Hindlimb muscle (tissue), 1 donor: ENCODE measurements at regions not wholly inside any gene's neighbourhood (a gene's known extent, or its start where the extent isn't known, plus 50 kb on each side); places are given as distances from the start of the nearest gene placed in this dataset.

Experiments used
- DNase-seq: peaks from one replicate; pipeline ENCODE4 v3.0.0-alpha.2; 2013

DNA sequence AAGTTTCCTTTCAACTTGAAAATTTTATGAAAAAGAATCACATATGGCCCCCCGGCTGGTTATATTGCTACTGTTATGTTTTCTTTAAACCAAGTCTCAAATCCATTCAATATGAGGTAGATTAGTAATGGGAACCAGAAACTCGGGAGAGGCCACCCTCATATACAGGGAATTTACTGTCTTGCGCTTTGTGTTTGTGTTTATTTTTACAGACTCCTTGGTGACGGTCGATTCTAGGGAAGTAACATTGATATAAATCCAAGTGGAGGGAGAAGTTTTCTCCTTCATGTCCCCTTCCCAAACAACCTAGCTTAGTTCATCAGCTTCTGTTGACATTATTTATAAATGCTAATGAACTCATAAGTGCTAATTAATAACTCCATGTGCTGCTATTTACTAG, 163.5 kb upstream of the LMO4 start:
- DNase-seq: peak; percentile 57

DNA sequence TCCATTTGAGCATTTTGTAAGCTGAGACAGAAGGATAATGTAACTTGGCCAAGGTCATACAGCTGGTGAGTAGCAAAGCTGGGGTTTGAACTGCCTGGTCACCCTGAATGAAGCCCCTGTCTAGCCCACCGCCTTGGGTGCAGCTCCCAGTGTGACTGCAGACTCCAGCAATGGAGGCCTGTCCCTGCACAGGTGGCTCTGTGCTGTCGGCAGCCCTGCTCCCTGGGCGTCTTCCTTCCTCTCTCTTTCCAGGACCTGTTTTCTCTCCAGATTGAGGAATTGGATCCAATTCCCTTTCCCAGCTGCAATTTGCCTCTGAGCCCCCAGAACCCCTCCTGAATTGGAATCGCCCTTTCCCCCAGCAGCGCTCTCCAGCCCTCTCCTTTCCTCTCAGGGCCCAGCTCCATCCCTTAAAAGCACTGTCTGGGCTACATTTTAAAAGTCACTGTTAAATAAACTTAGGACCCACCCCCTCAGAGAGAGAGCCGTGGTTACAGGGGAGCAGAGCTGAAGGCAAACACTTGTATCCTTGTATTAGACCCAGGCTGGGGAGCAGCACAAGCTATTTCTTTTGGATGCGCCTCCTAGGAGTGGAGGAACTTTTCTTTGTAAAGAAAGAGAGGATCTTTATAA, 161.4 kb upstream of the LMO4 start:
- peak; percentile 41 for DNase-seq

GRCh38 chr1:87167848-87168525, 160.7 kb upstream of the LMO4 start:
- no peak for DNase-seq

DNA sequence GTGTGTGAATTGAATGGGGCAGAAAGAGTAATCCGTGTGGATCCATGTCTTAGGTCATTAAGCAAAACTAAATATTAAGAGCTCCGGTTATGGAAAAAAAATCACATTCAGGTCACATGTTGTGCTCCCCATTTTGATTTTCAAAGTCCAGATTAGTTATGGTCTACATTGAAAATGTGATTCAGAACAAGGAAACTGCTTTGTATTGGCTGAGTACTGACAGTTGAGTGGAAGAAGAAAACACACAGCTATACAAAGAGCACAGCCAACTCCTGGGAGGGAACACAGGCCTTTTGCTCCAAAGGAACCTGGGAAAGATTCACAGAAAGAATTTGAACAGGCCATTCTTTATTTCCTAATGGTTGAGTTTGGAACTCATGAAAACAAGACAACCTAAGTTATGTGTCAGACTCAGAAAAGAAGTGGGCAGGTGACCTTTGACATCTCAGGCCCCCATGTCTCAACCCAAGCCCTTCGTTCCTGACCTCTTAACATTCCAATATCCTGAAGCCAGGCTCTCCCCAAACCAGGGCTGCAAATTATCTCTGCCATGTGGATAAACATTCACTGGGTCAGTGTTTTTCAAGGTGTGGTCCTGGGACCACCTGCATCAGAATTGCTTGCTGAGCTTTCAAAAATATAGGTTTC, 159.3 kb upstream of the LMO4 start:
- no peak for DNase-seq

DNA sequence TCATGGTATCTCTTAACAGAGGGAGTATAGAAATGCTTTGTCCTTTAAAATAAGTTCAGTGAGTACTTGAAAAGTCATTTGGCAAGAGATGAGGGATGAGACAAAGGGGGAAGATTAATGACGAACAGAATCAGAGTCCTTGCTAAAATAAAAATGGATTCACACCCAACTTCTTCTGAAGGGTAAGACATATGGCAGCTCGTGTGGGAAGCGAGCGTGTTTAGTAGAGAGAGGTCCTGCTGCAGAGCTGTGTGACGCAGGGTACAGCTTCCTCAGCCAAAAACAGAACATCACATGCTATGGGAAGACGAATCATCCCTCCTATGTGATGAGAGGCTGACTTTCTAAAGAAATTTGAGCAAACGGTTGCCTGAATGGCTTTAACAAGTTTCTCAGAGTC, 158.5 kb upstream of the LMO4 start:
- DNase-seq: no peak

DNA sequence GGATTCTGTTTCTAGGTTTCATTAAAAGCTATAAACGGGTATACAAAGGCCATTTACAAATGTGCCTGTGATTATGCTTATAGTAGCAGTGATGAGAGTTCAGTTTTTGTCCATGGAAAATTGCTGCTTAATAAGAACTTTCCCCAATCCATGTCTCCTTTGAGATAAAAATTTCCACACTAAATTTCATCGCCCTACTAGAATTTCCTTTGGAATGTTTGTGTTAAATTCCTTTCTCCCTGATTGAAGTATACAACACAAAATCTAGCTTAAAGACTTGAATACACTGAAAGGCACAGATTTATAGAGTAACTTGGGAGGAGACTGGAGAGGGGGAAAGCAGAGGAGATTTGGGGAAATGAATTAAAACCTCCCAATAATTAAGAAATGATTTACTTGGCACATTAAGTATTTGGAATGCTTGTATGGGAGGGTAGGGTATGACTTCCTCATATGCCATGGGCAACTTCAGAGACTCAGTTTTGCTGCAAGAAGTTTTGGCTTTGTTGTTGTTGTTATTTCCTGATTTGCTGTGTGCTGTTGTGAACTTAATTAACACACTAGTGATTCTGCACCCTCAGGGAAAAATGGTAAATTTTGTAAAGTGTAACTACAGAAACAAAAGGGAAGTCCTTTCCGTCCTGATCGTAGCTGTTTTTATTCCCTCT, 157.6 kb upstream of the LMO4 start:
- DNase-seq: no peak

- DNase-seq: no peak
Observed at GRCh38 chr1:87173231-87173630, 155.4 kb upstream of the LMO4 start.

GRCh38 chr1:87174724-87175245, 153.9 kb upstream of the LMO4 start:
- DNase-seq: no peak

GRCh38 chr1:87176087-87176486, 152.6 kb upstream of the LMO4 start:
- no peak for DNase-seq

DNA sequence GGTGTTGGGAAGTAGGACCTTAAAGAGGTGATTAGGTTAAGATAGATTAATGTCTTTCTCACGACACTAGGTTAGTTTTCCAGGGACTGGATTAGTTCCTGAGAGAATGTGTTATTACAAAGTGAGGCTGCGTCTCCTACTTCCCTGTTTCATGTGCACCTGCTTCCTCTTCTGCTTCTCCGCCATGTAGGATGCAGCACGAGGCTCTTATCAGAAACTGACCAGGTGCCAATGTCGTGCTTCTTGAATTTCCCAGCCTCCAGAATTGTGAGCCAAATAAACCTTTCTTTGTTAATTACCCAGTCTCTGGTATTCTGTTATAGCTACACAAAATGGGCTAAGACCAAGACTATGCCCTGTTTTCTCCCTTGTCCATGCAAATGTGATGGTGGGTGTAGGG, 152.2 kb upstream of the LMO4 start:
- no peak for DNase-seq

DNA sequence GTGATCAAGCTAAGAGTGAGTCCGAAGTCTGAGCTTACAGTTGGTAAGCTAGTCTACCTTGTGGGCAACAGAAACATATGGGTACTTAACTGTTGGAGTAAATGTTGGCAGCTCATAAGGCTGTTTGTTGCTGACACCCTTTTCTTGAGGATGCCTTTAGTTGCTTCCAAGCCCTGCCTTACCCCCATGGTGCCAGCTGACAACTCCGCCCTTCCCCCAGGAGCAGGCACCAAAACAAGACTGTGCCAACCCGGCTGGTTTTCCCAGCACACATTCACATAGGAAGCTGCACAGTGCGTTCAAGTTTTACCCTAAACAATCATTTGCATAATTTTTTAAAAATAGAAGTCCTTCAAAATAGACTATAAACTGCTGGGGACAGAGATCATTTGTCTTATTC, 150.2 kb upstream of the LMO4 start:
- no peak for DNase-seq

- no peak for DNase-seq
Observed at GRCh38 chr1:87179076-87179810, 149.4 kb upstream of the LMO4 start.

DNA sequence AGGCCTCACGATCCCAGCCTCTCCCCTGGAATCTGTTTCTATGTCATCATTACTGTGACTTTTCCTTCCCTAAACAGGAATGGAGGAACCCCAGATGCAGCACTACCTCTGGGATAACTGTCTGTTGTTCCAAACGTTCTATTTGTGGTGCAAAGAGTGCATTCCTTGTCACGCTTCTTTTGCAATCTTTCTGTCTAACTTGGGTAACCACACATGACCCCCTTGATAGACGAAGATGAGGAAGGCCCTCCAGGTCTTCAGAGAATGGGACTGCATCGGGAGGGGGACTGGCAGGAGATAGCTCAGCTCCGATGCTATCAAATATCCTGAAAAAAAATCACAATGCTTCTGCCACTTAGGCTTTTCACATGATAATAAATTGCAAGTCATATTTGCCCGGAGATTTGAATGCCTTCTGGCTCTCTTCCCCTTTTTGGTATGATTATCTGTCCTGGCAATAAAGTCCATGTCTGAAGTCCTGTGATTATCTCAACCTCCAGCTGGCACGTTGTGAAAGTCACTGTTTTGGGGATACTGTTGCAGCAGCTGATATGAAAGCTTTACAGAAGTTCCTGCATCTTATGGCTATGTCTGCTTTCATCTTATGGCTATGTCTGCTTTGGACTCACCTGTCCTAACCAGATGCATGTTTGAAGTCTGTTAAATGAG, 148.7 kb upstream of the LMO4 start:
- DNase-seq: no peak

GRCh38 chr1:87180682-87181081, 148.0 kb upstream of the LMO4 start:
- DNase-seq: no peak

DNA sequence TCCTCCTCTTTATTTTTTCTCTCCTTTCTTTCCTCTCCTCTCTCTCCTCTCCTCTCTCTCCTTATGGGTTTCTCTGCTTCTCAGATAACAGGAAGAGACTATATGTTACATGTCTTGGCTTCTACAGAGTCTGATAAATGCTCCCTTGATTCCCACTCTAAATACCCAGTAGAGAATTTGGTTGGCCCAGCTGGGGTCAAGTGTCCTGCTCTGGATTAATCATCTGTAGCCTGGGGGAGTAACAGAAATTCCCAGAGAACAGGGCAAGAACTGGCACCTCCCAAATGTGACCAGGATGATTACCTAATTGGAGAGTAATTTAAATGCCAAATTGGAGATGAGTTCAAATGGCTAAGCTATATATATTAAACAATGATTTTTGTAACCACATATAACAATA, 146.1 kb upstream of the LMO4 start:
- no peak for DNase-seq

DNA sequence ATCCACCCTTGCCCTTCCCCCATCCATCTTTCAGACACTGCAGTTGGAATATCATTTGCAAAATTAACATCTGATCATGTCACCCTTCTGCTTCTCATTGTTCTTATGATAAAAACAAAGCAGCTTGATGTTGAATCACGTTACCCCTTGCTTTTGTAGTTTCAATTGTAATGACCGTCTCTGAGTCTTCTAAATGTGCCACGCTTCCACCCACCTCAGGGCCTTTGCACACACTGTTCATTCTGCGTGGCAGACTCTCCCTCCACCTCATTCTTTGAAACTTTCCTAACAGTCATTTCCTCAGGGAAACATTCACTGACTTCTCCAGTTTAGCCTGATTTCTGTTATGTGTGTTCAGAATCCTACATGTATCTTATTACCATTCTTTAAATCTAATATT, 143.6 kb upstream of the LMO4 start:
- DNase-seq: no peak

DNA sequence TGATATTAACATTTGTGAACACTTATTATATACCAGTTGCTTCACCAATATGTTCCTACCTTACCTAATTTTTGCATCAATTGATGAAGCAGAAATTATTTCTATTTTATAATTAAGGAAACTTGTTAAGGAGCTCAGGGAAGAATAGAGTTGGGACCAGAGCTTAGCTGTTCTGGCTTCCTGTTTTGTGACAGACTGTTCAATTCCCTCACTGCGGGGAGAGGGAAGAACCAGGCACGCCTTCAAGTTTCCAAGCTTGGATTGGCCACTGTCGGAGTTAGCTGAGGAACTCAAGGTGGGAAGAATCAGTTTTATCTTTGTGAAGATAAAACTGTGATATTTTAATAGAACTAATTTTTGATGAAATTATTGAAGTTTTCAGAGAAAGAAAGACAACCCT, 142.3 kb upstream of the LMO4 start:
- no peak for DNase-seq

DNA sequence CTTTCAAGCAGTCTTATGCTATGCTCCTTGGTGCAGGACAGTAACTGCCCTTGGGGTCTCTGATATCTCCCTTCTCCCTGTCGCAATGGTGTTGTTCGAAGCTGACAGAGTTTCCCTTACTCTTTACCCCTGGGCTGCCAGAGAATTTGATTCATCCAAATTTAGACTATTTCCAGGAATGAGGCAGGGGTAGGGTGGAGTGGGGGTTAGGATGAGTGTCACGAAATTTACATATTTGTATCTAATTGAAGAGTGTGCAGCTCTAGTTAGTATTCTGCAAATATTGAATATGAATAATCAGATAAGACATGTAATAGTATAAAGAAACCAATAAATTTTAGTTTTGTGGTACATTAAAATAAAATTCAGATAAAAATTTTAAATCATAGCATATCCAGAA, 140.0 kb upstream of the LMO4 start:
- DNase-seq: no peak

DNA sequence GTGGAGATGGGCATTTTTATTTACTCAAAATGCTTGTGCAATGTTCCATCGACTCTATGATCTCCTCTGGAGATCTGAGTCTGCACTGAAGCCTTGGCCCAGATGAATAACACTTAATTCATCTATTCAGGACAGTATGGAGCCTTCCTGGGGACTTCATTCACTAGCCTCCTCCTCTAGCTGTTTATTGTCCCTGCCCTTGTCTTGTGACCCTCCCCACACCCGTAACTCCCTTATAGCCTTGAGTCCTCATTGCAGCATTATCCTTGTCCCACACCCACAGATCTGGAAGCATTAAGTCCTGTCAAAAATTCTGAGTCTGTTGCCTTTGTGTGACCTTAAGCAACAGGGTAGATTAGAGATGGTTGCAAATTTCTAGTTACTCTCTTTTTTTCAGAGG, 138.3 kb upstream of the LMO4 start:
- DNase-seq: no peak

- DNase-seq: no peak
Observed at GRCh38 chr1:87191646-87192045, 137.0 kb upstream of the LMO4 start.

GRCh38 chr1:87194271-87194774, 134.4 kb upstream of the LMO4 start:
- no peak for DNase-seq

DNA sequence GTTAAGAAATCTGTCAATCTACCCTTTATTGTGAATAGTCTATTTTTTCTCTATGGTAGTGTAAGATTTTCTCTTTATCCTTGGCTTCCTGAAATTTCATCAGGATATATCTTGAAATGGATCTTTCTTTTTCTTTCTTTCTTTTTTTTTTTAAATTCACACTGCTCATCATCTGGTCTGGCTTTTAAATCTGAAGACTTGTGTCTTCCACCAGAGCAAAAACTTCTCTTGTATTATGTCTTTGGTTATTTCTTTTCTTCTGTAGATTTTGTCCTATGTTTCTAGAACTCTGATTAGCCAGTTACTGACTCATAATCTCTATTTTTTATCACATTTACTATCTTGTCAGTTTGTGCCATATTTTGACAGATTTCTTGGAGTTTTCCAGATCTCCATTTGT, 133.8 kb upstream of the LMO4 start:
- DNase-seq: no peak
